HepG2 (cell line): ENCODE measurements at regions not wholly inside any gene's neighbourhood (a gene's known extent, or its start where the extent isn't known, plus 50 kb on each side); places are given as distances from the start of the nearest gene placed in this dataset.
A peak's percentile ranks its signal among the peaks of the same experiment; 100 is the strongest.

ENCODE experiments used
- ATAC-seq: fragments of 200-7000 bp; cut with Tn5 transposase; 3 replicates; pipeline ENCODE4 v1.9.1; 2020; ENCODE audit warnings: mild to moderate bottlenecking, moderate library complexity
- BruUV-seq: library from RNA; stranded (reverse); fragments of 400-500 nt; replicated peaks from 2 replicates; lab custom pipeline; 2021; lab: Mats Ljungman, UMichigan
- CTCF ChIA-PET: fragments of 300-600 bp; formaldehyde crosslinking; extraction: SDS; loops from one replicate; lab custom pipeline; 2021; ENCODE audit warnings: low total read pairs, inconsistent platforms, low intra/inter-chr PET ratio; lab: Yijun Ruan, JAX
- POLR2A ChIA-PET: fragments of 350-600 bp; sonication (Branson Sonifier 250); formaldehyde crosslinking; loops from one replicate; lab custom pipeline; 2020; ENCODE audit warnings: antibody characterized with exemption, inconsistent platforms; lab: Yijun Ruan, JAX
- DNase-seq: peaks from one replicate; pipeline ENCODE4 v3.0.0-alpha.2; 2015; ENCODE audit warnings: low spot score
- FAIRE-seq: peaks from 3 replicates; lab custom pipeline; 2011; peaks lifted over from hg19 to GRCh38; lab: Jason Lieb, UNC
- H2AFZ ChIP-seq: one replicate; pipeline ENCODE4 v1.6.1; 2011; ENCODE audit warnings: low read length, inconsistent platforms
- H3K27ac ChIP-seq: fragments of 300-600 bp; 3 replicates; pipeline ENCODE4 v1.8.0; 2011; ENCODE audit warnings: mixed run types, mild to moderate bottlenecking, mixed read lengths, low read length, inconsistent platforms; ENCODE audit not compliant: insufficient read depth; ENCODE audit errors: extremely low read length
- H3K27me3 ChIP-seq, 2 experiments: fragments of 200-600 bp in 1 of 2; 2 replicates in 1 of 2; 3 replicates in 1 of 2; pipeline versions ENCODE4 v1.6.0 to v1.8.0; 2011; ENCODE audit warnings: low read length in 2 of 2, mild to moderate bottlenecking in 2 of 2, moderate library complexity in 2 of 2, inconsistent platforms in 1 of 2; ENCODE audit not compliant: insufficient read depth in 2 of 2, control insufficient read depth in 1 of 2
- H3K36me3 ChIP-seq, 2 experiments: fragments of 200-600 bp in 1 of 2; replicated peaks in 1 of 2; 2 replicates in 1 of 2; 3 replicates in 1 of 2; pipeline versions ENCODE4 v1.5.1 to v1.8.0; 2011; ENCODE audit warnings: low read length in 2 of 2, inconsistent platforms in 1 of 2; ENCODE audit not compliant: insufficient read depth in 2 of 2, control insufficient read depth in 1 of 2
- H3K4me1 ChIP-seq: 2 replicates; pipeline ENCODE4 v1.5.1; 2012; ENCODE audit warnings: low read length, inconsistent platforms; ENCODE audit not compliant: insufficient read depth
- H3K4me2 ChIP-seq: 2 replicates; pipeline ENCODE4 v1.6.0; 2011; ENCODE audit warnings: low read depth, low read length, inconsistent platforms
- H3K4me3 ChIP-seq, 3 experiments: fragments of 200-600 bp in 1 of 3; sonication (generic), shearing (Covaris generic) in 1 of 3; replicated peaks in 1 of 3; 2 replicates each; pipeline ENCODE4 v1.5.1; 2011 to 2016; ENCODE audit warnings: low read length in 3 of 3, inconsistent platforms in 2 of 3, low read depth in 2 of 3, mild to moderate bottlenecking in 2 of 3, control low read depth in 1 of 3, mixed read lengths in 1 of 3; ENCODE audit not compliant: insufficient read depth in 1 of 3
- H3K79me2 ChIP-seq: one replicate; pipeline ENCODE4 v1.6.1; 2011; ENCODE audit warnings: low read length, inconsistent platforms; ENCODE audit not compliant: insufficient read depth
- H3K9ac ChIP-seq: 2 replicates; pipeline ENCODE4 v1.6.0; 2011; ENCODE audit warnings: mild to moderate bottlenecking, low read depth, low read length, inconsistent platforms; ENCODE audit not compliant: insufficient read depth
- H3K9me3 ChIP-seq: 2 replicates; pipeline ENCODE4 v1.5.1; 2012; ENCODE audit warnings: mild to moderate bottlenecking, low read length
- H4K20me1 ChIP-seq: 2 replicates; pipeline ENCODE4 v1.6.0; 2011; ENCODE audit warnings: inconsistent platforms, mild to moderate bottlenecking, low read length, moderate library complexity; ENCODE audit not compliant: insufficient read depth
- AGO1 ChIP-seq: fragments of 200-400 bp; formaldehyde crosslinking; IDR thresholded peaks from 2 replicates; pipeline ENCODE4 v1.6.1; 2017; ENCODE audit warnings: mild to moderate bottlenecking, low read depth, low read length, moderate library complexity; ENCODE audit not compliant: poor library complexity, severe bottlenecking
- CEBPB ChIP-seq: IDR thresholded peaks from 2 replicates; pipeline ENCODE4 v1.6.1; 2011; ENCODE audit warnings: low read depth, low read length, improper control_type of control experiment, borderline replicate concordance
- CEBPG ChIP-seq: IDR thresholded peaks from 2 replicates; pipeline ENCODE4 v1.6.1; 2016
- GMEB2 ChIP-seq: IDR thresholded peaks from 2 replicates; pipeline ENCODE4 v1.6.1; 2016; ENCODE audit warnings: missing biosample characterization, missing genetic modification reagents, low read depth
- SETDB1 ChIP-seq: sonication (generic); formaldehyde crosslinking; IDR thresholded peaks from 2 replicates; pipeline ENCODE4 v1.5.1; 2020; ENCODE audit warnings: missing genetic modification reagents, mild to moderate bottlenecking, borderline replicate concordance
- ZFP91 ChIP-seq: sonication (generic); formaldehyde crosslinking; IDR thresholded peaks from 2 replicates; pipeline ENCODE4 v1.9.0; 2022; ENCODE audit warnings: missing genetic modification reagents, mild to moderate bottlenecking, borderline replicate concordance
- ZNF781 ChIP-seq: sonication (generic); formaldehyde crosslinking; IDR thresholded peaks from 2 replicates; pipeline ENCODE4 v1.5.1; 2020; ENCODE audit warnings: borderline replicate concordance, mild to moderate bottlenecking, missing genetic modification reagents; ENCODE audit errors: not compliant biosample characterization
- WGBS: methylation state at CpG from one replicate; pipeline ENCODE4 v1.1.6; 2017; ENCODE audit warnings: low lambda C conversion rate; 5-methylcytosine and 5-hydroxymethylcytosine counted together
- in situ Hi-C: cut with HindIII; loops from 2 replicates; pipeline ENCODE4 v1.10.0; 2017; ENCODE audit warnings: low pct_unique_long_range_greater_than_20kb; ENCODE audit not compliant: extremely low pct_ligation_motif_present
- intact Hi-C: fragments of 100-400 bp; cut with micrococcal nuclease; formaldehyde crosslinking; loops from one replicate; pipeline ENCODE4 v1.10.0; 2022; ENCODE audit not compliant: unreplicated experiment

GRCh38 chr6:137712587-137712986 lies 154.5 kb upstream of the TNFAIP3 start:
- Histone ChIP-seq H3K79me2 (no peaks in the 10 kb centered on the region), H3K9ac (no peak overlapping the region), H3K9me3 (0 out of 2 replicates have a peak, but pooled peaks cover 4% of the 10 kb centered on the region), H3K4me3 (no peak overlapping the region), H3K4me1 (peaks cover 62% of the 10 kb centered on the region), H3K27me3 (no peaks in the 10 kb centered on the region), H4K20me1 (no peaks in the 10 kb centered on the region), H3K27ac (no peak overlapping the region), H3K4me2 (no peak overlapping the region), H2AFZ (no peak overlapping the region), H3K36me3 (no peaks in the 10 kb centered on the region)
- FAIRE-seq: no peak
- DNase-seq: no peak
- CTCF ChIA-PET: no interaction called here
- POLR2A ChIA-PET: interaction anchor here (1.4 kb wide), 1 partner anchor 11 kb away, joined by 8 read pairs; no protein-coding TSS in a partner anchor
- in situ Hi-C loops: no loop called here
- intact Hi-C loops: no loop called here
- 97% methylated on average over 5 of the region's 5 CpGs for WGBS
- ATAC-seq: no peak
- TF ChIP-seq GMEB2 (CRISPR knock-in tag) (no peak), CEBPG (CRISPR knock-in tag) (peak; percentile 56; the same call in 1 of the 2 replicates), ZNF781 (CRISPR knock-in tag) (no peak), AGO1 (no peak), SETDB1 (CRISPR knock-in tag) (no peak), CEBPB (peak; percentile 53; the same call in 1 of the 2 replicates), ZFP91 (no peak)
- no TSS peak for BruUV-seq
